EH (cell line): ENCODE measurements at regions not wholly inside any gene's neighbourhood (a gene's known extent, or its start where the extent isn't known, plus 50 kb on each side); places are given as distances from the start of the nearest gene placed in this dataset.
"Not testable (repeated sequence)": the region's sequence is repeated elsewhere in the genome, so short reads cannot be mapped to it uniquely, and the experiment has no call there.

Experiments
- DNase-seq: peaks from one replicate; pipeline ENCODE4 v3.0.0-alpha.2; 2015; ENCODE audit warnings: low read depth

DNA sequence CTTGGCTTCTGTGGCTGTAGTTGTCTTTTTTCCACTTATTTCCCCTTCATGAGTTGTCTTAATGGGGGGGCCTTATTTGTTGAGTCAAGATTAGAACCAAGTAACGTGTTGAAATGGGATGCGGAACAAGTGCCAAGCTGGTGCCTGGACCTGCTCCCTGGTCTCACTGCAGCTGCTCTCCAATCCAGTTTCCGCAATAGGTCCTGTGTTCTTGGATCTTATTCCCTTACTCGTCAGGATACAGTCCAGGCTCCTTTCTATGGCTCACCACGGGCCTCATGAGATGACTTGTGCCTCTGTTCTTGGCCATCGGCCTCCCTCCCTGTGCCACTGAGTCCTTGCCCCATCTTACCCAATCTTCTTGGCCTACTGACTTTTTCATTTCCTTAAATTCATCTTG is 159.6 kb upstream of the CADM1 start:
- no peak for DNase-seq

DNA sequence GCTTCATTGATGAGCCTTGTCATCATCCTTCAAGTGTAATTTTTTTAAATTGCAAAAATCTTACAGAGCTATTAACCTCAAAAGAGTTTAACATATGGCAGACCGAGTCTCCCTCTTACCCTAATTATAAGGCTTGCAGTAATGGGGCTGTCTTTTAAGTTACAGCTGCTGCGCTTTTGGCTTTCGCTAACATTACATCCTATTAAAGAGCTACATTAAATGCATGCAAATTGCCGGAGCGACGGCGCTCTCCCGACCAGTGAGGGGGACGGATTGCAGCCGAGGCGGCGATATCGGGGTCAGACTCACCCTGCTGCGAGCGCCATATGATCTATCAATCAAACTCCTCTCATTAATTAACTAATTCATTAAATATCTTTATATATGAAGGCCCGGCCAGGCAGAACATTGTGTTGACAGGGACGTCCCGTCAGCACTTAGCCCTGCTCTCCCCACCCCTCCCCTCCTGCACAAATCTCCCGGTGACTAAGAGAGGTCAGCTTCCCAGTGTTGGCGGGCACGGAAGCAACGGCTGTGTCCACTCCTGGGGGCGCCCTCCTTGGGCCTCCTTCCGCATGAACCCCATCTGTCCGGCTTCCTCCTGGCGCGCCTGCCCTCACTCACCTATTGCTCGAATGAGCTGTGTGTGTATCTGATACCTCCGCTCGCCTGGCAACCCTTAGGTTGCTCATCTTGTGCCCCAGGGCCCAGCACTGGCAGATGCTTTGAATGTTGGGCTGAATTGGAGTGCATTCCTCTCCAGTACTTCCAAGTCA is 156.0 kb upstream of the CADM1 start:
- DNase-seq, result peak; percentile 3

DNA sequence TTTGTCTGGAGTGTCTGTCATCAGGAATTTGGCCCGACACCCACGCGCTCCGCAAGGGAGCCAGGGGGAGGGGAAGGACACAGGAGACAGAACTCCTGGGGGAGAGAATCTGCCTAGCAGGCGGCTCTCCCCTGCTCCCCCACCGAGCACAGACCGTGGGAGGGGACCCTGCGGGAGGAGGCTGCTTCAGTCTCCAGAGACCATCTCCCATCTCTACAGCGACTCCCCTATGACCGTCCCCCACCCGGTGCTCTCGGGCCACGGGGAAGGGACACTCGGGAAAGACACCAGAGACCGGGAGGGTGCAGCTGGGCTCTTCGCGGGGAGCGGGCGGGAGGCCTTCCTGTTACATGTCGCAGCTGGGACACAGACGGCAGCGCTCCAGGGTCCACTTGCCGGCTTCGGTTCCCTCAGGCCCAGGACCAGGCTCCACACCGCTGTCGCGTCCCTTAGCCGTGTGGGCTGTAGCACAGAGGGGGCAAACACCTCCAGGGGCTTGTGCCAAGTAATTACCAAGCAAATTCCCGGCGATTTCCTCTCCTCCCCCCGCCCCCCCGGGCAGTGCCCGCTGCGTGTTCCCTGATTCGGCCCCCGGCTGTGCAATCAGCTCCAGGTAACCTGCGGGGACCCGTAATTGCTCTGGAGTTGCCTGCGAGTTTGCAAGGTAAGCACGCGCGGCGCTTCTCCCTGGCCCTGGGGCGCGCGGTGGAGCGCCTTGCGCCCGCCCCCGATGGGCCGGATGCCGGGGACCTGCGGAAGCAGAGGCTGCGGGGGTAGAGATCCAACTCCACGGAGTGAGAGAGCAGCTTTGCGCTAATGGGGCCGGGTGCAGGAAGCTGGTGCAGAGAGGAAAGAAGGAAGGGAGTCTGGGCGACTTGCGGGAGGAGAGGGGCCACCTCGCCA is 155.1 kb upstream of the CADM1 start:
- peak; percentile 36 for DNase-seq

DNA sequence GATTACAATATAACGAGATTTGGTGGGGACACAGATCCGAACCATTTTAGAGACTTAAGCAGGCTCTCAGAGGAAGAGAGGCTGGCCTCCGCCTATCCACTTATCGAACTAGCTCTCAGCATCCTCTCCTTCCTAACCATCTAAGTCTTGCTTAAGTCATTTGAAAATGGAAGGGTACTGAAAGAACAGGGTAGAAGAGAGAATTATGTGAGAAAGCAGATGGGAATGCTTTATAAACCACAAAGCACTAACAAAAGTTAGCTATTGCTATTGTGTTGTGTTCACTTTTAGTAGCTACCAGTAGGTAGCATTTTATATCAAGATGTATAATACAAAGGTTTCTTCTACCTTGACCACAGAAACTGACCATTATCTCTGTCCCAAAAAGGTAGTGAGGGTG is 153.4 kb upstream of the CADM1 start:
- DNase-seq, result peak; percentile 28

DNA sequence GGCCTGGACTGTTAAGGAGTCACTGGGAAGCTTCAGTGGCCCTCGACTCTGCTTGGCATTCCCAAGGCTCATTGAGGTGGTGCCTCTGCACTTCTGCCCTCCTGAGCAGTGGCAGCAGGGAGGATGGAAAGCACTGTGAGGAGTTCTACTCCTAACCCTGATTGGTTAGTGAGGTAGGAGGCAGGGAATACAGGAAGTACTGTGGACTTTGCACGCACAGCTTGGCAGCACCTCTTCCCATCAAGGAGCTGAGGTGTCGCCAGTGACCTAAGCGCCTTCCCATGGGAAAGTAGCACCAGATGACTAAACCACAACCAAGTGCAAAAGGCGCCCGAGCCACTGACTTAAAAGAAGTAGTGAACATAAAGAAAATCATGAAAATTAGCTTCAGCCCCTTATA is 152.5 kb upstream of the CADM1 start:
- DNase-seq, result no peak

DNA sequence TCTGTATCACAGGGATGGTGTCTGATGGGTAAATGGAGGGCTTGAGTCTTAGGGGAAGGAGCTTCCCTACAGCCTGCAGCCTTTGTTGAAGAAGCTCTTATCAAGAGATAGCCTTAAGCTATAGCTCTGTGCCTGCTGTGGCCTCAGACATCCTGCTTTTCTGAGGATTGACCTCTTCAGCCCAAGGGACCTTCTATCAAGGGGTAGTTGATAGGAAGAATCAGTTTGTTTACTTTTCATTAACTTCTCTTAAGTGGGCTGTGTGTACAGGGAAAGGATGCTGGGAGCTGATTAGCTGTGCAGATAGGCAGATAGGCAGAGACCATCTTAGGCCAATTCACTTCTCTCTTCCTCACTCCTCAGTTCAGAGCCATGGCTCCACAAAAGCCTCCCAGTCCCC is 151.8 kb upstream of the CADM1 start:
- no peak for DNase-seq

DNA sequence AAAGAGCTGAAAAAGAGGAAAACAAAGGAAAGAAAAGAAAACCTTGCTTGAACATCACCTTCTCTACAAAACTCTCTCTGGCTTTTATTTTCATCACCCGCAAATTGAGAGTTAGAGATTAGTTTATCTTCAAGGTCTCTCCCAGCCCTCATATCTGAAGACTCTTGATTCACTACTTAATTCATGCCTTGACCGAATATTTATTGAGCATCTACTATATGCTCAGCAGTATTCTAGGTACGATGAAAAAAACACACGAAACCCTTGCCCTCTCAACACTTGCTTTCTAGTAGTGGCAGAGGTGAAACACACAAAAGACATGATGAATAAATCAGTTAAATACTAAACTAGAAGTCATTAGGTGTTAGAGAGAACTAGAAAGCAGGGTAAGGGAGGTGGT is 150.6 kb upstream of the CADM1 start:
- no peak for DNase-seq

DNA sequence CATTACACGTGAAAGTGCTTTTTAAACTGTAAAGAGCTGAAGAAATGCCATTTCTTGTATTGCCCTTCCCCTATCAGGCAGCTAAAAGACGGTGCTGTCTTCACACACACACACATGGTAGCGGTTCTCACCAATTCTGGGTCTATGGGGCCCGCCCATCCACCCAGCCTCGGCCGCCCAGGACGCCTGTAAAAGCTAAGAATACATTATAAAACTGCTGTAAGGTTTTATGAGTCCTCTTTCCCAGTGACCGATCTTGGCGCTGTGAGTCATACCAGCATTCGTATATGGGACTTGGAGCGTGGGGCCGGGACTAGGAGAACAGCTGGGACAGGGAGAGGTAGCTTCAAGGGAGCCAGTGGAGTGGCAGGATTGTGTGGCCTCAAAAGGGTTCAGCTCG is 149.7 kb upstream of the CADM1 start:
- peak; percentile 81 for DNase-seq

DNA sequence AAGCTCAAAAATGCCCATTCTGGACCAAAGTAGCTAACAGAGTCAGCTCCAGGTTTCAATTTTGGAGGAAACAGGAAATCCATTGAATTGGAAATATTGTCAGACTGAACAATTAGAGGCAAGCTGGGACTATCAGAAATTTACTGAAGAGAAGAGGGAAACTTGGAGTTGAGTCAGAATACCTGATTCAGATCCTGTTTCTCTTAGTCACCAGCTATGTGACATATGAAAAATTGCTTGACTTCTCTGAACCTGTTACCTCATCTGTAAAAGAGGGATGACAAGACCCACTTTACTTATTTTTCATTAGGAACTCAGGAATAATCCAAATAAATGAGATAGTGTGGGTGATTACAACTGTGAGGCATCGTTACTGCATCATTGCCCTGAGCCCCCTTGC is 148.9 kb upstream of the CADM1 start:
- DNase-seq, result peak; percentile 11

DNA sequence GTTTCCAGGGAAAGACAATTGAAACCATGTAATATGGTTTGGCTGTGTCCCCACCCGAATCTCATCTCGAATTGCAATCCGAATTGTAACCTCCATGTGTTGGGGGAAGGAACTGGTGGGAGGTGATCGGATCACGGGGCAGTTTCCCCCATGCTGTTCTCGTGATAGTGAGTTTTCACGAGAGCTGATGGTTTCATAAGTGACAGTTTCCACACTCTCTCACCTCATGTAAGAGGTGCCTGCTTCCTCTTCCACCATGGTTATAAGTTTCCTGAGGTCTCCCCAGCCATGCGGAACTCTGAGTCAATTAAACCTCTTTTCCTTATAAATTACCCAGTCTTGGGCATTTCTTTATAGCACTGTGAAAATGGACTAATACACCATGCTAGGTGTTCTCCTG is 148.3 kb upstream of the CADM1 start:
- DNase-seq, result no peak

DNA sequence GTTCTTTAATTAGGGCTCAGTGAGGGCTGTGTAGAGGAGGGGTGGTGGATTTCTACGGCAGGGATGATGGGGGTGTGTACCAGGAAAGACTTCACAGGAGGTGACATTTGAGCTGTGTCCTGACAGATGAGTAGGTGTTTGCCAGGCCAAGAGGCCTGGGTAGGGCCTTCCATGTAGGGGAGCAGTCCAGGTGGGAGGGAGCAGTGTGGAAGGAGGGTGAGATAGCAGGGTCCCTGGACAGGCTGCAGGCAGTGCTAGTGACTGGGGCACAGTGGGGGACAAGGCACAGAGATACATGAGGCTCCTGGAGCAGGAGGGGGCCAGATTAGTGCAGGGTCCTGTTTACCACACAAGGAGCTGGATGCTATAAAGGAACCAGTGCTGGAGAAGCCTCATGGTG is 147.9 kb upstream of the CADM1 start:
- DNase-seq, result no peak

DNA sequence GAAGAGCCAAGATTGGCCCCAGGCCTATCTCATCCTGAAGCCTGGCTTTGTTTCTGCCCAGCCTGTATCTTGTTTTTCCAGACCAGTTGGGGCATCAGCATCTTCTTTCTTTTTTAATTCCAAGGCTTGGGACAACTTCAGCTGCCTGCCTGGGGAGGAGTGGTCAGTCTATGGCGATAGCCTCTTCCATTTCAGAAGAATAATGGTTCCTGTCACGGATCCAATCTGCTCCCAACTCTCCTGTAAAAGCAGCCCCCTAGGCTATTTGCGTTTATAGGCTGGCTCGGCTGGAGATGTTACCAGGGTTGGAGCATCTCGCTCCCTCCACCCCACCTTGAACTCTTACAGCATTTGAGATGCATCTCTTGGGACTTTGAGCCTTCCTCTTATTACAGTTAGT is 145.2 kb upstream of the CADM1 start:
- no peak for DNase-seq

DNA sequence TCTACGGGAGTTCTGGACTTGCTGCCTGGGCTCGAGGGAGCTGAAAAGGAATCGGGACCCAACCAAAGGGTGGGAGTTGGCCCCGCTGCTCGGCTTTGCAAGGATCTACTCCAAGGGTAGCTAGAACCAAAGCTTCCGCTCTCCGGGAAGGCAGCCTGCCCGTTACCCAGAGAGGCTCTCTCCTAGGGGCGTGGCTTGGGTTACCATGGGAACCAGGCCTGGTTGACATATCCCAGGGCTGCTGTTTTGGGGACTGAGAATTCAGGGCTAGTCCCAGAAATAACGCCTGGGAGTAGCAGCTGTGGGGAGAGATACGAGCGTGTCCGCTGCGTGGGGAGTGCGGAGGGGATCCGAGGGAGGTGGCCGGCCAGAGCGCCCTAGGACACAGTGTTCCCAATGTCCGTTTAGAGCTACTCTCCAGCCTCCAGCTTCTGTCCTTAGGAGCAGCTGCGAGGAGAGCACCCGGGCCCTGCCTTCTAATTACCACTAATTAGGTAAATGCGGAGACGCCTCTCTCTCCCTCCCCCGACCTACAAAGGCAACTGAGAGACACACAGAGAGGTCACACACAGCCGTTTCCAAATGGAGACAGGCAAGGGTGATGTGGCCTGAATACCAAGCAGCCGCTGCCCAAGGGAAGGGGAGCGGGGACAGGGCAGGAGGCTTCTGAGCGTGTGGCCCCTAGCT is 141.6 kb upstream of the CADM1 start:
- DNase-seq, result no peak

DNA sequence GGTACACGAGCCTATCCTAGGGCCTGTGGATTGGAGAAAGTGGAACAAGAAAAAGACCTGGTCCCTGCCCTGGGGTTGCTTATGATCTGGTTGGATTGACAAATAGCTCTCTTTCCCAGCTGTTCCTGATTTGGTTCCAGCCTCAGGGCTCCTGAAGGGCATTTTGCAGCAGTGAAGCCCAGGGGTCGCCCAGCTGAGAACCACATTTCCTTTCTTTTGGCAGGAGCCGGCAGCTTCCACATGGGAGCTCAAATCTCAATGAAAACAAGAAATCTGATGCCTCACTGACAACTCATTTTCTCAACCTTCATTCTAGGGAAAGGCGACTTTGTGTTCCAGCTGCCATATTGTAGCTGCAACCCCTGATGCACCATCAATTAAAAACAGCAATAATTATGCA is 140.6 kb upstream of the CADM1 start:
- DNase-seq, result peak; percentile 7

DNA sequence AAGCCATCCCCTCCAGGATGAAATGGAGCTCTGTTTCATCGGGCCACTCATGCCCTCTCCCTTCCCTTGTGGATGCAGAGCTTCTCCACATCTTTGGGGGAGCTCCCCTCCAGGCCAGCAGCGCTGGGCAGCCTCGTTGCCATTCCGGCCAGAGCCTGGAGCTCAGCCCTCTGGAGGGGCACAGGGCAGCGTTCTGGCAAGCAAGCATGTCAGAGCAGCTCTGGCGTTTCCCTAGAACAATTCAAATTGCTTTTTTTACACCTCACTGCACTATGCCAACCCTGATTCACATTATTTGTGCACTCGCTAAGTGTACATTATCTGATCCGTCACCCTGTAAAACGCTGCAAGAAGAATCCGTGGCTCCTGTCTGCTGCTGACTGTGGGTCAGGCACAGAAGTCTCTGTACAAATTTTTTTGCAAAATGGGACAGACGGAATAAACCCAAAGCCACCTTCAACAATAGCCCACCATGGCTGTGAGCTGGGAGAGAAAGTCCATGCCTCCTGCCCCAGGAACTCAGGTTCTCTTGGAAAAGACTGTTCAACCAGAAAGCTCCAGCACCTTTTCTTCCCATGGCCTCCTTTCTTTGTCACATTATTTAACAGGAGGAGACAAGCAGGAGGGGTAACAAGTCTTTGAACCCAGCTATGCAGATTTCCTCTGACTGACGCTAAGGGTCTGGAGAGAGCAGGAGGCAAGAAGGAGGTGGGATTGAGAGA is 139.5 kb upstream of the CADM1 start:
- DNase-seq, result no peak

DNA sequence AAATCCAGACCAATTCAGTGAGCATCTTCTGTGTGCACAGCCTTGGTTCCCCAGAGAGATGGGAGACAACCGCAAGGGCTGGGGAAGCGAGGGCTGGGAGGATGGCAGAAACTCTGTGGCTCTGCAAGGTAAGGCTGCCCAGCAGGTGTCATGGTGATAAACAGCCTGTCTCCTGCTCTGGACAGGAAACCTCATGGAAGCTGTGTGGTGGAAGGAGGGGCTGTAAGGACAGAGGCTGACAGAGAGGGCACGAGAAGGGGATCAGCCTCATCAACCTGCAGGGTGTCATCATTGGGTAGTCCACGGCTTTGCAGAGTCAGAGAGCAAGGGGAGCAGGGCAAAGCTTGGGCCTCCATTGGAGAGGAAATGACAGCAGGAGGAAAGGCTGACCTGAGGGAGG is 138.4 kb upstream of the CADM1 start:
- no peak for DNase-seq

DNA sequence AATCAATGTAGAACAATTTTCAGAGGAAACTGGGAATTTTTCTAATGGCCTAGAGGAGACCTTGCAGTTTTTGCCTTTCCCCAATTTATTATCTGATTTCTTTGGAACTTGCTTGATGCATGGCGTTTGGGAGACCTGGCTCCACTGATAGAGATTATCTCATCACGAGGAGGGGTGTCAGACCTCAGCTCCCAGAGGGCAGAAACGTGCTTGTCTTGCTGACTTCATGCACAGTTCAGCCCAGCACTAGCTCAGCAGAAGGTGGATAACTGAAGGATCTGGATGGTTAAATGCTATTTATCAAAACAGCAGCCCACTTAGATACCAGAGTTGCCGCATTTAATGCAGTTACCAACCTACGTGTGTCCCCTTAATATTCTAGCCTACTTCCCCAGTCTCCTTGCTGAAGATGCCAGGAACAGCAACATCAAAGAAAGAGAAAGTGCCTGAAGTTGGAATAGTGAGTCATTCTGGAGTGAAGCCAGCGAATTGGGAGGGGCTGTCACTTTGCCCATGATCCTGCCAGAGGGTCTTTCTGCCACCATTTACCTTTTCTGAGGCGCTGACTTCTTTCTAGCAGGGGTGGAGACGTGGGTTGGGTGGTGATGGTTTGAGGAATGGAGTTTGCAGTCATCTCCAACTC is 133.5 kb upstream of the CADM1 start:
- DNase-seq, result no peak

DNA sequence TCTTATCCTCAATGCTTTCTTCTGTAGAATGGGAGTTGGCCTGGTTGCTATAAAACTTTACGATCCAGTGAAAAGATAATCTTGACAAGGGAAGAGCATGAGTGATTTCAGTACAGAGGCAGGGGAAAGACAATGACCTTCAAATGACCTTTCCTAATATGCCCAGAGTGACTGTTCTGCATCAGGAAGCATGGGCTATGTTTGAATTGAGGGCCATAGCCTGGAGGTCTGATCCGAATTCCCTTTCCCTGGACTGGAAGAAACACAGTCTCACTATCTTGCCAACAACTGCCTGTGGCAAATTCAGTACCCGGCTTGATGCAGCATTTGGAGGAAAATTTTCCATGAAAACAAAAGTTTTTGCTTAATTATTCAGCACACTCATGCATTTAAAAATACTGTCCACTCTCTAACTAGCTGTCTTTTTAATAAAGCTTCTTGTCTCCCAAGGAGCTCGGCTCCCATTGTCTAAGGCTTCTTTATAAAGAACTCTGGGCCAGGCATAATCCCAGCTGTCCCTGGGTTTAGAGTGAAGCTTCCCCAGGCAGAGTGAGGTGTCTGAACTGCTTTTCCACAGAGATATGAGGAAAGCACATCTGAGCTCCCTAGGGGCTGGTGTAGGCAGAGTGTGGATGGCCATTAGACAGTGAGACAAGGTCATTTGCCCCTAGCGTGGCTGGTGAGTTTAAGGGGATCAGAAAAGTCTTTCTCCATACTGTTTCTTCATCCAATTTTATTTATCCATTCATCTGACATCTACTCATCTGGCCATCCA is 132.7 kb upstream of the CADM1 start:
- DNase-seq, result no peak

DNA sequence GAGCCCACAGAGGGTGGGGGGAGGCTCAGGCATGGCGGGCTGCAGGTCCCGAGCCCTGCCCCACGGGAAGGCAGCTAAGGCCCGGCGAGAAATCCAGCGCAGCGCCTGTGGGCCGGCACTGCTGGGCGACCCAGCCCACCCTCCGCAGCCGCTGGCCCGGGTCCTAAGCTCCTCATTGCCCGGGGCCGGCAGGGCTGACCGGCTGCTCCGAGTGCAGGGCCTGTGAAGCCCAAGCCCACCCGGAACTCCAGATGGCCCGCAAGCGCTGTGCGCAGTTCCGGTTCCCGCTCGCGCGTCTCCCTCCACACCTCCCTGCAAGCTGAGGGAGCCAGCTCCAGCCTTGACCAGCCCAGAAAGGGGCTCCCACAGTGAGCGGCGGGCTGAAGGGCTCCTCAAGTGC is 129.8 kb upstream of the CADM1 start:
- not testable (repeated sequence) for DNase-seq

DNA sequence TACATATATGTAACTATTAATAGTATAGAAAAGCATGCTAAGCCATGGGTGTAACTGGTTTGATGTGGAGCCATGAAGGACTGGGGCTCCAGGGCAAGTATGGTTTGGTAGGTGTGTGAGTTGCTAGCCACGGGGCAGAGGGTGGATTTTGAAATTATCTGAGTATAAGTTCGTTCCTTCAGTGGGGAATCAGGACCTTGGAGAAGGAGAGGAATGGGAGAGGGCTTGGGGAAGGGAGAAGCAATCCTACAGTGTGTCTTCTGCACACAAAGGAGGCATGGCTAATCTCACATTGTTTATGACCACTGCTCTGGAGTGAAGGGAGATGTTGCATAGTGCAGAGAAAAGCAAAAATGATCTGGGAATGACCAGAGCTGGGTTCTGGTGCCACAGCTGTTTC is 127.8 kb upstream of the CADM1 start:
- no peak for DNase-seq

DNA sequence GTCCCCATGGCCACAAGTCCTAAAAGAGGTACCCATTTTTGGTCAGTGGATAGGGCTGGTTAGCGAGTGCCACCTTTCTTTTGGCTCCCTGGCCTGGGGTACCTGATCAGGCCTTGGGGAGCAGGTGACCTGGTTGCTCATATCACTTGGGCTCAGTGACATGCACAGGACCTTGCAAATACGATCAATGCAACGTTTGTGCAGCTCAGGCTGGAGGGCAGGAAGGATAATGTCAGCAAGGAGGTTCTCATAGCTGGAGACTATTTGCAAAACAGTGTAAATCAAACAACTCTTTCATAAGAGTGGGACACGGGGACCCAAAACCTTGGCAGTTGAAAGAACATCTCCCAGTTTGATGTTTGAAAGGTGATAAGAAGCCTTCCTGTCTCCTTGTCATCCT is 127.4 kb upstream of the CADM1 start:
- no peak for DNase-seq
